DMS53 treated with DMSO at 0.1 percent for 48 hours (cell line): ENCODE measurements at regions not wholly inside any gene's neighbourhood (a gene's known extent, or its start where the extent isn't known, plus 50 kb on each side); places are given as distances from the start of the nearest gene placed in this dataset.

Experiments used
- DNase-seq: peaks from one replicate; lab custom pipeline; 2025; ENCODE audit not compliant: unreplicated experiment; lab: John Stamatoyannopoulos, UW

DNA sequence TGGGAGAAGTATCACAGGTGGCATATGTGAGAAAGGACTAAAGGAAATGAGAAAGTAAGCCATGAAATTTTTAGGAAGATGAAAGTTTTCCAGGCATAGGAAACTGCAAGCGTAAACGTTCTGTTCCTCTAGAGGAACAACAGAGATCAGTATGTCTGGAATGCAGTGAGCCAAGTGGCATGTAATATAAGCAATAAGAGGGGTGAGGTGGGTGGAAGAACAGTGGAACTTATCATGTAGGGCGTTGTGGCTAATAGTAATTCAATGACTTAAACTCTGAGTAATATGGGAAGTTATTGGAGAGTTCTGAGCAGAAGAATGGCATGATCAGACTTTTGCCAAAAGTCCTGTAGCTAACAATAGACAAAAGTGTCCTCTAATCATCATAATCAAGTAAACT is 902.9 kb downstream of the EPHA3 start:
- DNase-seq = no peak

DNA sequence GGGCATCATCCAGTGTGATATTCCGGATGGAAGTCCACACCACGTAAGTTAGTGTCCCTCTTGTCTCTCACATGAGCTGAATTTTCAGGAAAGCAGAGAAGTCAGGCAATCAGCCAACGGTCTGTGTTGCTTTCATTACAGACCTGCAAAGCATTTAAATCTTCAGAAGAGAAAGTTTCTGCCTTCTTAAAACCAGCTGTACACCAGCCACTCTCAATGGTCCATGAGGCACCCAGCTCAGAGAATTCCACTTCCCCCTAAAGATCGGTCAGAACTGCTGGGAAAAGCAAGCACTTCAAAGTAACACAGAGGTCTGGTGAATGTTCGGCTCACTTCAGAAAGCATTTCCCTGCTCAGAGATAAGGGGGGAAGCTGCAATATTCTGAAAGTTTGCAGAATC is 903.7 kb downstream of the EPHA3 start:
- DNase-seq = no peak

DNA sequence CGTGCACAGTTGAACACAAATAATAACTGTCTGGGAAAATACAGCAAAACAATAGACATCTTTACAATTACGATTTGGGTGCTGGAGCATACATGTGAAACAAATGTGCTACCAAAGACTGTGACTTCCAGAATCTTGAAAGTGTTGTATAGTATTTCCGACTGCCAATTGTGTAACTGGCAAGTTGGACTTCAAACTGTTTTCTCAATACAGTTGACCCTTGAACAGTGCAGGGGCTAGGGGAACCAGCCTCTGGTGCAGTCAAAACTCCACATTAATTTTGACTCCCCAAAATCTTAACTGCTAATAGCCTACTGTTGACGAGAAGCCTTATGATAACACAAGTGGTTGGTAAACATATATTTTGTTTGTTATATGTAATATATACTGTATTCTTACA is 904.2 kb downstream of the EPHA3 start:
- DNase-seq = no peak

DNA sequence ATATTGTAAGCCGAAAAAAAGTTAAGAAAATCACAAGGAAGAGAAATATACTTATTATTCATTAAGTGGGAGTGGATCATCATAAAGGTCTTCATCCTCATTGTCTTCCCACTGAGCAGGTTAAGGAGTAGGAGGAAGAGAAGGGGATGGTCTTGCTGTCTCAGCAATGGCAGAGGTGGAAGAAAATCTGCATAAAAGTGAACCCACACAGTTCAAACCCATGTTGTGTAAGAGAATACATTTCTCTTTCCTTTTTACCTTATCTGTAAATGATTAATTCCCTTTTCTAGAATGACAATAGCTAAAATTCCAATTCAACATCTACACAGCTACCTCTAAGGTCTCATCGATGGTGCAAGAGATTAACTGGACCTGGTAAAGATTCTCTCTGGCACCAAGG is 904.6 kb downstream of the EPHA3 start:
- no peak for DNase-seq

DNA sequence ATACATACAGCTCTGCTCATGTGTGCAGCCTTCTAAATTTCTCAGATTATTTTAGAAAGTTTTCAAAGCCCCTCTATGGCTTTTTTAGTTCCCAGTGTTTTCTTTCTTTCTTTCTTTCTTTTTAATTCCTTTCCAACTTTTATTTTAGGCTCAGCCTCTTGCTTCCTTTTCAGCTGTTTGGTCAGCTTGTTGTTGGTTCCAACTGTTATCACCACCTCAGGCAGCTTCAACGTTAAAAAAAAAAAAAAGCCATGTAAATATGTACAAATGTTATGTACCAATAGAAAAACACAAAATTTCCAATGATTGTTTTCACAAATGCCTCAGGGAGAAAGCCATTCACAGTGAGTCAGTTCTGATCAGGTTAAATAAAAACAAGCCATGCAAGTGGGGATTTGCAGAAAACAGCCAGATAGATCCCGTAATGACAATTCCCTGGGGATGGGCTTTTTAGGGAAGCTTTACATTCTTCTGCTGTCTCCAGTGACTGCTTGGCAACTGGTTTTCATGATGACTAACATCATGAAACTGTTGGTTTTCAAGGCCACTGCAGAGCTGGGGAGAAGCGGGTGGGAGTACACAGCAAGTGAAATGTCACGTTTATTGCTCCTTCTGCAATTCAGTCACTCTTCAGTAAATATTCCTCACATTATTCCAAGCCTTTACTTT is 908.4 kb downstream of the EPHA3 start:
- DNase-seq = no peak

DNA sequence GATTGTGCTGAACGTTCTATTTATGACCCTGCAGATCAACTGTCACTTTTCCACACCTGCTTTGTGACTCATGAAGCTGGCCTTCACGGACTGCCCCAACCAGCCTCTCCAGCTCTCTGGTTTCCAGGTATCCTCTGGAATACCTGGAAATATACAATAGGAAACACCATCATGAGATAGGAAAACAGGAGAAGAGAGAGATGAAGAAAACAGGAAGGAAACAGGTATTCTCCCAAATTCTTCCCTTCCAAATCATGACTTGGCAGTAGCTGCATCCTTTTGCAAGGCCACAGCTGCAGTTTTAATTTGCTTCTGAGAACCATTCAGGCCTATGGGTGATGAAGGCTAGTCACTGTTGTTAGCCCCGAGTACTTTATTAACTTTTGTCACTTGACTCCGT is 909.1 kb downstream of the EPHA3 start:
- DNase-seq = no peak

DNA sequence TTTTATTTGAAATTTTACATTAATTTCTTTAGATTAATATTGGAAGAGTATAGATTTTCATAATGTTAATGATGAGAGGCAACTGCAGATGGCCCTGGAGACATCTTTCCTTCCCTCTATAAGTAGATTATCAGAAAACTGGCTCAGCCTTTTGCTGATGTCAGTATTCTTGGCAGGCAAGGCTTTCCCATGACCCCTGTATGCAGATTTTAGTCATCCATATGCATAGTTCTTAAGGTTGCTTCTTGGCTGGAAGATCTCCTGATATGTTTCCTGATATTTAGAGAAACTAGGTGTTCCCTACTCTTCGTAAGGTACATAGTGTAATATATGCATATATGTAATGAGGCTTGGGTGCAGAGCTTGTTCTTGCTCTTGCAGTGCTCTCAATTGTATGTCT is 911.4 kb downstream of the EPHA3 start:
- no peak for DNase-seq

DNA sequence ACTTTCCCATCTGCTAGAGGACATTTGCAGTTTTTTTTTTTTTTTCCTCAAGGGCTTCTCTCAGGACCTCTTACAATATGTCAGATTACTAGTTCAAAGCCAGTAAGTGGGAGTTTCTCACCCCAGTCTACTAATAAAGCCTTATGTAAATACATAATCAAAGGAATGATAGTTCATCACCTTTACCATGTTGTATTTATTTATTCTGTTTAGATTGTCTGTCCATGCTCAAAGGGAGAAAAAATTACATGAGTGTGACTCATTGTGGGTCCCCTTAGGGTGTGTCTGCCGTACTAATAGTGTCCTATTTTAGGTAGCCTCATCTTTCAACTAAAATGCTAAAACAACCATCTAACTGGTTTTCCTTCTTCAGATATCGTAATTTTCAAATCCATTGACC is 917.6 kb downstream of the EPHA3 start:
- no peak for DNase-seq

DNA sequence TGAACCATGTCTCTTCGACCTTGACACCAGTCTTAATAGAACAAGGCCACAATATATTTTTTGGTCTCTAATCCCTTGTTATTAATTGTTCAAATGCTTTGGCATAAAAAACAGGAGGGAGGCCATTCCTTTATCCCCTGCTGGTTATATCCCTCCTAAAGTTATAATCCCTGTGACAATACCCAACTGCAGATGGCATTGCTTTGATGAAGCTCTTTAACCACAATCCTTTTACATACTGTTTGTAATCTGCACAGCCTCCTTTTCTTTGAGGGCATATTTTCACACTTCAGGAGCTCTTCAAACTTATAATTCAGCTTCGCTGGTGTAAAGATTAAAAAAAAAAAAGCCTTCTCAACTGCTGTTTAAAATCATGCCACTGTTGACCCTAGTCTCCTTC is 919.0 kb downstream of the EPHA3 start:
- no peak for DNase-seq

DNA sequence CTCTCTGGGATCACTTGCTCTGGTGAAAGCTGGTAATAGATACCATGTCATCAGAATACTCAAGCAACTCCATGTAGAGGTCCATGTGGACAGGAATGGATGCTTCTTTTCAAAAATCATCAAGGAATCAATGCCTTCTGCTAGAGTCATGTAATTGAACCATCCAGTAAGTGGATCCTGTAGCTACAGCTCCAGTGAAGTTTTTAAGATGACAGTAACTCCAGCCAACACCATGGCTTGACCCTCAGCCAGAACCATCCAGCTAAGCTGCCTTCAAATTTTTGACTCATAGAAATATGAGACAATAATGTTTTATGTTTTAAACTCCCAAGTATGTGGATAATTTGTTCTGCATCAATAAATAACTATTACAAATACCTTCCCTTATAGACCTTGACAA is 923.7 kb downstream of the EPHA3 start:
- DNase-seq = no peak

DNA sequence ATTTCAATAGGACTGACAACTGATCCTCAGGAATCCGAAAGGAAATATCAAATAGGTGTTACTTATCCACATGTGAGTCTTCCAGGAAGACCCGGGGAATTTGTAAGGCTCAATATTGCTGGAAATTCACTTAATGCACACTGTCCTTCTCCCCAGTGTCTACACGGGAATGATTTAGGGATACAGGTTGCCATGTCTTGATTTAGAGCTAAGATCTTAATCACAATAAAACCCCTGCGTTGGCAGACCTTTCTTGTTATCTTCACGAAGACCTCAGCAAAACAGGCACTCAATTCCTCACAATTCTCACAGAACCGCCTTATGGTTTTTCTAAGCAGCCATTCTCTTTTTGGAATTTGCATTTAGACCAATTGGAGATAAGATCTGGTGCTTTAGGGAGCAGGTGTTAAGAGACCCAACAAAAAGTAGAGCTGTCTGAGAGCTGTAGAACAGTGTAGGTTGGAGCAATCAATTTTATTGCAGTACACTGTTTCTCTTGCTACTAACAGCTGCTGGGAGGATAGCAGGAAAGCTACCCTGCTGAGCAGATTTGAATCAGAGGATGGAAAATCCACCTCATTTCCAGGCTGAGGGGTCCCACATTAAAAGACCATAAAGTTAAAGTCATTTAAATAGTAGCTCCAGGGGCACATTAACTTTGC is 925.7 kb downstream of the EPHA3 start:
- no peak for DNase-seq

DNA sequence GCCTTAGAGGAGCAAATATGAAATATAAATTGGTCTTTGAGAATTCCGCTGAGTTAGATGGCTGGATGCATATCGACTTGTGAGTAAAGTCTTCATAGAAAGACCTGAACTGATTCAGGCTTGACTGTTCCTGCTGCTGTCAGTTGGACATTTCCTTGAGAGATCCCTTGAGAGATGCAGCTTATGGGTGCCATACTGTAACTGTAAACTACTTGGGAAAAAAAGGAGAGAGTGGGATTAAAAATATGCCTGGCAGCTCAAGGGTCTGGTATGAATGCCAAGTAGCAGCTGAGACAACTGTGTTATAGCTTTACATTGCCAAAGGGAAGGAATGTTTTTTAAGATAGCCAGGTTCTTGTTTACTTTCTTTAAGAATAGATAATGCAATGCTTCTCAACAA is 926.6 kb downstream of the EPHA3 start:
- no peak for DNase-seq

DNA sequence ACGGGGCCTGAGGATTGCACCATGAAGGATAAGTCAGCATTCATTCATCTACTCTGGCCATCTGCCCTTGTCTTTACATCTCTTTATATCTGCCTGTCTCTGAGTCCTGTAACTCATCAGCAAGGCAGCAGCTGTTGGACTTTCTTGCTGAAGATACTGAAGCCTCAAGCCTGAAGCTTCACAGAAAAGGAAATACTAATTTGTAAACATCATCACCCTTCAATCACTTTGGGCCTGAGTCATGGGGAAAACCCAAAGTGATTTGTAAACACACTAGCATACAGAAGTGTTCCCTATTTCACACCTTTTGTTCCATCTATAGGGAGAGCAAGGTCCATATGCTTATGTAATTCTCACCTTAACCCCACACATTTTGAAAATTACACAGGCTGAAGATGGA is 928.2 kb downstream of the EPHA3 start:
- DNase-seq = no peak

DNA sequence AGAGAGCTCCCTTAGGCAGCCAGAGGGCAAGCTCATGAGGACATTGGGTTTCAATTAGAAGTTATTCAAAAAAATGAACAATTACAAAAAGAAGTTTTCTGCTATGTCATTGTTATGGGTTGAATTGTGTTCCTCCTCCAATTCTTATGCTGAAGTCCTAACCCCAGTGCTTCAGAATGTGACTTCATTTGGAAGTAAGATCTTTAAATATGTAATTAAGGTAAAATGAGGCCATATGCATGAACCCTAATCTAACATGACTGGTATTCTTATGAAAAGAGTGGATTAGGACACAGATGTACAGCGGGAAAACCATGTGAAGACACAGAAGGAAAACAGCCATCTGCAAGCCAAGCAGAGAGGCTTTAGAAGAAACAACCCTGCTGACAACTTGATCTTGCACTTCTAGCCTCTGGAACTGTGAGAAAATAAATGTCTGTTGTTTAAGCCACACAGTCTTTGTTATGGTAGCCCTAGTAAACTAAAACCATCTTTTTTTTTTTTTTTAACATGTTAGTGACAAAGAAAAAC is 929.6 kb downstream of the EPHA3 start:
- DNase-seq = no peak

DNA sequence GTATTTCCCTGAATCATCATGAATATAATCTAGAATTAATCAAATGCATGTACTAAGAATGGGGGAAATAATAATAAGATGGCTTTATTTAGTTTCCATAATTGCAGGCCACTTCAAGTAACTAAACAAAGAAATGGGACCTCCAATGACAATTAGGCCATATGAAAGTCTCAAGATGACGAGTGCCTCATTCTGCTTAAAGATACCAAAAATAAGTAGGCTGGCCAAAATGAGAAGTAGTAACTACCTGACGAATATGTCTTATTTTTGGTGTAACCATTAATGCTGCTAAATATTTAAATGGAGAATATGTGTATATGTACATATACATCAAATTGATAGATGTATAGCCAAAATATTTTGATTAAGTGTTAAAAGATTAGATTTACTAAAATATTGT is 932.6 kb downstream of the EPHA3 start:
- no peak for DNase-seq

DNA sequence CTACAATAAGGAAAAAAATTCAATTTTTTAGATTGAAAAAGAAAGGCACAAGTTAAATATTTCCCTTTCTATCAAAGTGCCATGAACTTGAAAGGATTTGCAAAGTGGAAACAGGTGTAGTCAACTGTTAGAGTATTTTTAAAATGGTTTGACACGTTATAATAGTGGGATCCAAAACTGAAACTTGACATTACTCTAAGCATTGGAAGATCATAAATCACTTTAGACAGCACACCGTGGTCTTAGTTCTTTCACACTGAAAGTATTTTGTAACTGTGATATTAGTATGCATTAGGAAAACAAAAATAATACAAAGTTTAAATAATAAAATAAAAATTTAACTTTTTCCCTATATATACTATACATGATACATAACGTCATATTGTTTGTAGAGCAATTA is 933.1 kb downstream of the EPHA3 start:
- no peak for DNase-seq

DNA sequence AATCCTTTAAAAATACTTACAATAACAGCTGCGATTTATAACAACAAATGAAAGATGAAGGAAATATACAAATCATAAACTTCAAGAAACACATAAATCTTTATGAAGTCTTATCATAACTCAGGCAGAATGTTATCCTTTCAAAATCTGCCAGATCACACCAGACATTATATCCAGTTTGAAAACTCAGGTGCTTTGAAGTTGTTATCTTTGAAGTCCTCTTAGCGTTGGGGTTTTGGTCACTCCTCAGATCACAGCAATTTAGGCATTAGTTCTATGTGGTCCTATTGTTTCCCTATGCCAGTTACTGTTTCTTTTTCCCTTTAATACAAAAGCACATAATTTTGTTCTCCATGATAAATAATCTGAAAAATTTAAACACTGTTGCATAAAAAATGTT is 934.6 kb downstream of the EPHA3 start:
- DNase-seq = no peak

DNA sequence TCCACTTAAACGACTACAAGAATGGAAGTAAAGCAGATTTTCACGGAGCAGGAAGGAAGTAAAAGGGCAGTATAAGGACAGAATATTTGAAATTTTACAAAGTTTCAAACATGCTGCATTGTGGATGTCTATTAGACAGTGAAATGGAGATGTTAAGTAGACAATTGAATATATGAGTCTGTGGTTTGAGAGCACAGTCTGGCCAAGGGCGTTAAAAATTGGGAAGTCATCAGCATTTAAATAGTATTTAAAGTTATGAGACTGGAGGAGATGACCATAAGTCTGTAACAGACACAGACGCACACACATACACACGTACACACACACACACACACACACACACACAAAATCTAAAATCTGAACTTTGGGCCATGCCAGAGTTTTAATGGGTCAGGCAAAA is 935.9 kb downstream of the EPHA3 start:
- DNase-seq = no peak

DNA sequence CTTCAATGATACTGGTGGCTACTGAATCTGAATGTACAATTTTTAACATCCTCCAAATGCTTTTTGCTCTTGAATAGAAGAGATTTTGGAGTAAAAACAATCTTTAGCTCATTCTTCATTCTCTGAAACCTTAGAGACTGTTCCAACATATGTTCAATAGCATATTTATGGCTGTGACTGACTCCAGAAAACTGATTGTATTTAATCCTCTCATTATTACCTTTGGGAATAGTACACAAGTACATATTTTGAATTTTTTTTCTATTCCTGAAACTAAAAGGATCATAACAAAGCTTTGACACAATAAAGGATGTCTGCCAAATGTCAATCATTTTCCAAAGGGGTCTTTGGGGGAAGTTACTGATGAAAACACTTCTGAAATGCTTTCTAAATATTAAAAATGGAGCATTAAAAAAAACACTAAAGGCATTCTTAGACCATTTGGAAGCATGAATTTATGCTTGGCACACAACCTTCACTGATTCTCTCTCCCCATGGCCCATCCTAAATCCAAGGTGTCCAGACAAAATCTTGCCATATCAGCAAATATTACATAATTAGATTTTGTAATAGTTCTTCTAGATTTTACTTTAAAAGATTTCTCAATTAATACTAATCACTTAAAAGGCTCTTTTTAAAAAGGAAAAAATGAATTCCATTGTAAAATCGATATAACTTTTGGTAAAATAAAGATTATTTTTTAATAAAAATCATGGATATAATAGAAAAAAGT is 936.8 kb downstream of the EPHA3 start:
- DNase-seq = no peak

DNA sequence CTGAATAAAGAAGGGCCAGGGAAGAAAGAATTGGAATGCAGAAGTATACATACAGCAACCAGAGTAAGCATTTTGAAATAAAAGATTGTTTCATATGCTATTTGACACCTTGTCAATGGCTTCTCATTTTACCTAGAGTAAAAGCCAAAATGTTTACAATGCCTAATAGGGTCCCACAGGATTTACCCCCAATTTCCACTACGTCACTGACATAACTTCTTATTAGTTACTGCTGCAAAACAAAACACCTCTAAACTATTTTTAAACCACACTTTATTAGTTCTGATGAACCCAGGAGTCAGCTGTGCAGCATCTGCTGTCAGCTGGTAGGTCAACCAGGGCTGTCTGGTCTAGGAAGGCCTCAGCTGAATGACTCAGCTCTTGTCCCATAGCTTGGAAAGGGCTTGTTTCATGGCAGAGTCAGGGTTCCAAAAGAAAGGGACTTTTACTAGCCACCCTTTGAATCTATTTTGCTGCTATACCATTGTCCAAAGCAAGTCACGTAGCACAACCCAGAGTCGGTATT is 945.1 kb downstream of the EPHA3 start:
- no peak for DNase-seq

DNA sequence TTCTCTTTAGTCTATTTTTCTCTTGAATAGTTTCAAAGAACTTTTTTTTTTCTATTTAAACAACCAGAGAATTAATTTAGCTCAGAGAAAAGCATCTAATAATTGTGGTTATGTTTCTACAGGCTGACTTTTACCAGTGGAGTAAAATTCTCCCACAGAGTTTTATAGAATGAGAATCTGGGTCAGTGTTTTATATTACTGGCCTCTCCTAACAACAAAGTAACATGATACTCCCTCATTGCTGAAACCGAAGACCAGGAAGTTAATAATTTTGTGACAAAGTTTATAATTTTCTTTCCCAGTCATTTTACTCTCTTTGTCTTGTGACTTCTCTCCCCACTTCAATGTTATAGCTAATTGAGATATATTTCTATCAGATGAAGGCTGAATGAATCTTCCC is 946.9 kb downstream of the EPHA3 start:
- no peak for DNase-seq

DNA sequence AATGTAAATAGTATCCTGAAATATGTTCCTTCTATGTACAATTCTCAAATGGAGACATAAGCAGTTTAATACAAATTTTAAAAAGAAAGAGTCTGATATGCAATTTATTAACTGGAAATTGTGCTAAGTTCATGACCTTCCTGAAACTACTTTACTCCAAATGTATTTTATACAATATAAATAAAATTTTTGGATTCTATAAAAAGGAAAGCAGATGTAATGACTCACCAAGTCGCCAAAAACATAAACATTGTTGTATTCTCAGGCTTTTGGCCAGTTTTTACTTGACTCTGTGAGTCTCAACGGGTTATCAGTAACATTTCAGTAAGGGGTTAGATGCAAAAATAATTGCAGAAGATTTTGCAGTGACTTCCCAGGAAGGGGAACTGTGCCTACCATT is 948.2 kb downstream of the EPHA3 start:
- no peak for DNase-seq
